NOMO-1 treated with dmso at 0.1 percent for 144 hours (cell line): ENCODE measurements at regions not wholly inside any gene's neighbourhood (a gene's known extent, or its start where the extent isn't known, plus 50 kb on each side); places are given as distances from the start of the nearest gene placed in this dataset.
"Not testable (repeated sequence)": the region's sequence is repeated elsewhere in the genome, so short reads cannot be mapped to it uniquely, and the experiment has no call there.

ENCODE experiments used
- DNase-seq: peaks from one replicate; lab custom pipeline; 2025; ENCODE audit not compliant: unreplicated experiment; lab: John Stamatoyannopoulos, UW

- DNase-seq: no peak
These were observed 134.8 kb downstream of the ADCYAP1 start for GRCh38 chr18:1039421-1039820.

GRCh38 chr18:1043039-1043438, 138.4 kb downstream of the ADCYAP1 start:
- DNase-seq: not testable (repeated sequence)

DNA sequence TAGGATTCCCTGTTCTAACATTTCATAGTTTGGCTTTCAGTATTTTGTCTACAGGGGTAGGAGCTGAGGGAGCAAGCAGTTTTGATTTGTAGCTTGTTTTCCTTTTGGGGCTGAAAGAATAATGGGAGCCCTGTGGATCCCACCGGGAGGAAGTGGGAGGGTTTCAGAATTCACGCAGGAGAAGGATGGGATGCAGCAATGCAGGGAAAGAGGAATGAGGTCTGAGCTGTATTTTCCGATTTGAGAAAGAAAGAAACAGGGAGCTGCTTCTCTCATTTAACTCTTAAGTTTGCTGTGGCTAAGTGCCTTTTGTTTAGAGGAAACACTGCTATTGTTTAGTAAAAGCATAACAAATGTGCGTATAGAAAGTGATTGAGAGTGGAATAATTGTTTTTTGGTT, 141.0 kb downstream of the ADCYAP1 start:
- DNase-seq: no peak

DNA sequence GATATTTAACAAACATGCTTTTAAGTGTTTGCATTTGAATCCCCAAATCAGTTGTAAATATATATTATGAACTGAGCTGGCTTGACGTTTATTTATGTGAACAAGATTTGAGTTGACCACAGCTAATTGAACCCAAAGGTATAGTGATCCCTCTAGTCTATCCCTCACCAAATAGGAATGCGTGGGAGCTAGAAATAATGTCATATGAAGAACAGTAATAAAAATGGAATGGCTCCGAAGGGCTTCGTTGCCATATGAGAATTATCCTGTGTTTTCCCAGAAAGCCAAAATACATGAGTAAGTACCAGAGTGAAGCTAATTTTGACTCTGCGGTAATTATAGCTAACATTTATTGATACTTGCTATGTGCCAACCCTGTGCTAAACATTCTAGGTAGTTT, 142.7 kb downstream of the ADCYAP1 start:
- no peak for DNase-seq

GRCh38 chr18:1048032-1048431, 143.4 kb downstream of the ADCYAP1 start:
- no peak for DNase-seq

DNA sequence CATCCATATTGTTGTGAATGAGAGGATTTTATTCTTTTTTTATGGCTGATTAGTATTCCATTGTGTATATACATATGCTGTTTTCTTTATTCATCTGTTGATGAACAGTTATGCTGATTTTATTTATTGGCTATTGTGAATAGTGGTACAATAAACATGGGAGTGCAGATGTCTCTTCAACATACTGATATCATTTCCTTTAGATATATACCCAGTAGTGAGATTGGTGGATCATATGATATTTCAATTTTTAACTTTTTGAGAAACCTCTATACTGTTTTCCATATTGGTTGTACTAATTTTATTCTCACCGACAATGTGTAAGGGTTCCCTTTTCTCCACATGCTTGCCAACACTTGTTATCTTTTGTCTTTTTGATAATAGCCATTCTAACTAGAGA, 144.5 kb downstream of the ADCYAP1 start:
- DNase-seq: no peak

DNA sequence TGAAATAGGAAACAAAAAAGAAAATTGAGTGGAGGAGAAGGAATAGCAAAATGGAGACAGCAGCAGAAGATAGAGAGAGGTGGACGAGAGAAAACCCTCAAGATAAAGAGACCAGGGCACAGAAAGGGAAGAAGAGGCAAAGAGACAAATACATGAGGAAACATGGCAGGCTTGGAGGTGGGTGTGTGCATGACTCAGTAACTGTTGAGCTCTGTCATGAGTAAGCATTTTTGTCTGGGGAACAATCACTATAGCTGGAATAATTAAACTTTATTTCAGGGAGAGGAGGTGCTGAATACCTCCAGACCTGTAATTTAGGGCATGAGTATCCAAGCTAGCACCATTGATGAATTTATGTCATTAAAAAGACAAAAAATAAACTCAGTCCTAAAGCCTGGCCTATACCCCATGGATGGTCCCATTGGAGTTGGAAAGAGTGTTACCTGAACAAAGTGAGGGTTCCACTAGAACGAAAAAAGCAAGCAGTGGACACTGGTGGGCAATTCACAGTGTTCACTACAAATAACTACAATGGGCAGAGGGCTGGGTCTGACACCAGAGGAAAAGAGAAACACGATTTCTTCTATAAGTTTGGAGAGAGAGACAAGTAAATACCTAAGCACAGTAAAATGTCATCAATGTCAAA, 145.5 kb downstream of the ADCYAP1 start:
- no peak for DNase-seq

- DNase-seq: no peak
These were observed 147.6 kb downstream of the ADCYAP1 start for GRCh38 chr18:1052301-1052700.

DNA sequence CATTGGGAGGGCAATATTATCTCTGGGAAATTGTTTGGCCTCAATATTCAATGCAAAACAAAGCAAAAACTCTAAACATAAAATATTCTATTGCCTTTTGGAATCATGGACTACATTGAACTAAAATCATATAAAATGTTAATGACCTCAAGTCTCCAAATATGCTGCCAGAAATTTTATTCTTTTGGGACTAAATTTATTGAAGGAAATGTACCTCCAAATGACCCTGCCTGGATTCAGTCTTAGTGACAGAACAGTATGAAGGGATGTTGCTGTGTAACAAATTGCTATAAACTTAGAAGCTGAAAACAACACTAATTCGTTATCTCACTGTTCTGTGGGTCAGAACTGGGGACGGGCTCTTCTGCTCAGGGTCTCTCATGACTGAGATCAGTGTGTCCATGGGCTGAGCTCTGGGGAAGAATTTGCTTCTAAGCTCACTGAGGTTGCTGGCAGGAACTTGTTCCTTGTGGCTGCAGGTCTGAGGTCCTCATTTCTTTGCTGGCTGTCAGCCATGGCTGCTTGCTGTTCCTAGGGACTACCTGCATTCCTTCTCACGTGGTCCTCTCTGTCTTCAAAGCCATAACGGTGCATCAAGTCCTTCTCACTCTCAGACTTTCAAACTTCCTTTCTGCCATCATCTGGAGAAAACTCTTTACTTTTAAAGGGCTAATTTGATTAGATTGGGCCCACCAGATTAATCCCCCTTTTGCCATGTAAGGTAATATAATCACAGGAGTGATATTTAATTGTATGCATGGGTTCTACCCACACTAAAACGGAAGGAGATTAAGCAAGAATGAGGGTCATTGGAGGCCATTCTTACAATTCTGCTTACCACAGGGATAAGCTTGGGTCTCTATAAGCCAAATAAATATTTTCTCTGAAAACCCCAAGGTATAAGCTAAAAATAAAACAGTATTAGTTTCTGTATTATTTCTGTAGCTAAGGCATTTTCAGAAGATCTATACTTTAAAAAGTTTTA, 149.0 kb downstream of the ADCYAP1 start:
- DNase-seq: no peak

DNA sequence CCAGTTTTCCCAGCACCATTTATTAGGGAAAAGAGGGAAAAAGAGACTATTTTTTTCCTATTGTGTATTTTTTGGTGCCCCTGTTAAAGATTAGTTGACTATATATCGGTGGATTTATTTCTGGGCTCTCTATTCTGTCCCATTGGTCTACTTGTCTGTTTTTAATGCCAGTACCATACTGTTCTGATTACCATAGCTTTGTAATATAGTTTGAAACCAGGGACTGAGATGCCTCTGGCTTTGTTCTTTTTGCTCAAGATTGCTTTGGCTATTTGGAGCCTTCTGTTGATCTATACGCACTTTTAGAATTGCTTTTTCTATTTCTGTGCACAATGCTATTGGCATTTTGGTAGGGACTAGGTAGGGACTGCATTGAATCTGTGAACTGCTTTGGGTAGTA, 151.7 kb downstream of the ADCYAP1 start:
- no peak for DNase-seq

GRCh38 chr18:1057367-1057766, 152.7 kb downstream of the ADCYAP1 start:
- DNase-seq: no peak

DNA sequence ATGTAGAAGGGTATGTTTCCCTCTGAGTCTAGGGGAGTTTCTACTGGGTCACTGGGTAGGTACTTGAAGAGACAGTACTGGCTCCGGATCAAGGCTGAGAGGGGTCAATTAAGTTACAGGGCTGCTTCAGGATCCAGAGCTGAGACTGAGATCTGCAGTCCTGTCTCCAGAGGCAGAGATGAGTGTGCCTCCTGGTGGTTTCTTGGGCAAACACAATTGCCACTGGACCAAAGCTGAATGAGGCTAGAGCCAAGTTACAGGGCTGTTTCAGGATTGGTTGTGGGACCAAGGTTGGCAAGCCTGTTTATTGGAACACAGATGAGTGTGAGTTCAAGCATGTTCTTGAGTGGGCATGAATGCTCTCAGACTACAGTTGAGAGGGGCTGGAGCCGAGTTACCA, 157.9 kb downstream of the ADCYAP1 start:
- DNase-seq: no peak

- no peak for DNase-seq
These were observed 170.7 kb downstream of the ADCYAP1 start for GRCh38 chr18:1075322-1075721.

GRCh38 chr18:1075876-1076275, 171.2 kb downstream of the ADCYAP1 start:
- DNase-seq: no peak

GRCh38 chr18:1078301-1078700, 173.6 kb downstream of the ADCYAP1 start:
- no peak for DNase-seq

GRCh38 chr18:1083675-1084074, 179.0 kb downstream of the ADCYAP1 start:
- not testable (repeated sequence) for DNase-seq

GRCh38 chr18:1090758-1091157, 186.1 kb downstream of the ADCYAP1 start:
- DNase-seq: no peak

GRCh38 chr18:1092228-1092627, 187.6 kb downstream of the ADCYAP1 start:
- no peak for DNase-seq

- DNase-seq: no peak
These were observed 189.7 kb downstream of the ADCYAP1 start for GRCh38 chr18:1094409-1094808.

DNA sequence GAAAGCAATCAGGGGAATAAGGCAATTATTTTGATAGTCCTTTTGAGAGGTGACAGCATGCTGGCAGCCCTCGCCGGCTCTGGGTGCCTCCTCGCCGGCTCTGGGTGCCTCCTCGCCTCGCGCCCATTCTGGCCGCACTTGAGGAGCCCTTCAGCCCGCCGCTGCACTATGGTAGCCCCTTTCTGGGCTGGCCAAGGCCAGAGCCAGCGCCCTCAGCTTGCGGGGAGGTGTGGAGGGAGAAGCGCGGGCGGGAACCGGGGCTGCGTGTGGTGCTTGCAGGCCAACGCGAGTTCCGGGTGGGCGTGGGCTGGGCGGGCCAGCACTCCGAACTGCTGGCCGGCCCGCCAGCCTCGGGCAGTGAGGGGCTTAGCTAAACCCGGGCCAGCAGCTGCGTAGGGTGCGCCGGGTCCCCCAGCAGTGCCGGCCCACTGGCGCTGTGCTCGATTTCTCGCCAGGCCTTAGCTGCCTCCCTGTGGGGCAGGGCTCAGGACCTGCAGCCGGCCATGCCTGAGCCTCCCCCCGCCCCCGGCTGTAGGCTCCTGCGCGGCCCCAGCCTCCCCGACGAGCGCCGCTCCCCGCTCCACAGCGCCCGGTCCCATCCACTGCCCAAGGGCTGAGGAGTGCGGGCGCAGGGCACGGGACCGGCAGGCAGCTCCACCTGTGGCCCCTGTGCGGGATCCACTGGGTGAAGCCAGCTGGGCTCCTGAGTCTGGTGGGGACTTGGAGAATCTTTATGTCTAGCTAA, 193.5 kb downstream of the ADCYAP1 start:
- not testable (repeated sequence) for DNase-seq

- DNase-seq: no peak
These were observed 198.2 kb downstream of the ADCYAP1 start for GRCh38 chr18:1102848-1103247.

DNA sequence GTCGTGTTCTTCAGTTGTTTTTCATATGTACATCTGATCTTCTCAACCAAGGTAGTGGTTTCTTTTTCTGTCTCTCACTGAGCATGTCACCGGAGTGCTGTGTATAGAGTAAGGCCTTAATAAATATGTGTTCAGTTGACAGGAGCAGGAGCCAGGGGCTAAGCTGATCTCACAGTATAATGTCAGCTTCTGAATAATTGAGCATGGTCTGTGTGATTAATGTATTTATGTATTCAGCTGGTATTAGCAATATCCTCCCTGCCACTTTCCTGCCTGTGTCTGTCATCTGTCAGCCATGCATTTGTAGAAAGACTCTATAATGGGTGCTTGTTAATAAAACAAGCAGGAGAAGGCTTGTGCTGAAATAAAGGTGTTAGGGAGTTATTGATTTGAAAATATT, 198.9 kb downstream of the ADCYAP1 start:
- DNase-seq: no peak
